ENCODE measurements at regions not wholly inside any gene's neighbourhood (a gene's known extent, or its start where the extent isn't known, plus 50 kb on each side); places are given as distances from the start of the nearest gene placed in this dataset.

DNA sequence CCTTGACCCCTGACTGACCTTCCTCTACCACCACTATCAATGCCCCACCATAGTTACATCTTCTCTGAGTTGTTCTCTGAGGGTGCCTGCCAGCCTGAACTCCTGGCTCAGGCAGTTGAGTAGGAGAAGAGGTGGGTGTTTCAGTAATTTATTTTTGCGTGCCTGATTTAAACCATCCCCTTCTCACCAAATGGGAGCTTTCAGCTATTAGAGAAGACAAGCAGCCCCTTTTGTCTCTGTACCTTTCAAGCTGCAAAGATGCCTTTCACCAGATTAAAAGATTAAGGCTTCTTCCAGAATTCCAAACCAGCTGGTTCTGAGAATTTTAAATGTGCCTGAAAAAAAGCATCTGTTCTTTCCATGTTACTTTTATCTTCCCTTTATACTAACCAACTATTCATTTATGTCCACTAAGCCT is 223.8 kb downstream of the FAM76B start:
- no peaks in the 10 kb centered on the region; the same call in 1 of the 2 replicates for H3K27me3 Mint-ChIP-seq (ENCODE audit: low read depth)
- Histone ChIP-seq H3K79me2 (ENCODE audit: insufficient read depth, low read length) (no peaks in the 10 kb centered on the region), H3K79me1 (ENCODE audit: insufficient read depth, low read depth, low read length, poor library complexity, severe bottlenecking) (no peaks in the 10 kb centered on the region), H2BK12ac (ENCODE audit: insufficient read length, low read depth, low read length) (no peak overlapping the region), H3K23me2 (ENCODE audit: insufficient read length, low read depth, low read length, poor library complexity, severe bottlenecking) (no peaks in the 10 kb centered on the region), H3K4ac (ENCODE audit: low read depth, low read length) (no peak overlapping the region), H2BK5ac (ENCODE audit: insufficient read length, low read length) (no peak overlapping the region), H4K91ac (ENCODE audit: insufficient read length, low read depth, low read length) (no peak overlapping the region), H3K9me3 (ENCODE audit: control insufficient read depth, low read depth, low read length) (no peaks in the 10 kb centered on the region), H3K9ac (ENCODE audit: extremely low read depth, insufficient read length, low read length) (no peak overlapping the region), H3K27me3 (ENCODE audit: insufficient read depth, low read length) (no peaks in the 10 kb centered on the region), H3K4me1 (ENCODE audit: insufficient read depth, low read length) (no peaks in the 10 kb centered on the region), H2BK15ac (ENCODE audit: low read depth, low read length) (no peak overlapping the region), H4K8ac (replicated peaks; ENCODE audit: insufficient read length, low read depth, low read length) (no peak overlapping the region), H3K14ac (ENCODE audit: insufficient read depth, low read length) (no peak overlapping the region), H4K5ac (ENCODE audit: insufficient read length, low read depth, low read length) (no peak overlapping the region), H3K4me2 (ENCODE audit: insufficient read depth, insufficient read length, low read length) (no peak overlapping the region), H2BK120ac (ENCODE audit: low read depth, low read length, poor library complexity, severe bottlenecking) (no peak overlapping the region), H3K56ac (ENCODE audit: insufficient read length, low read depth, low read length) (no peak overlapping the region), H4K20me1 (ENCODE audit: control insufficient read depth, insufficient read depth, insufficient read length) (no peaks in the 10 kb centered on the region), H3K18ac (ENCODE audit: insufficient read length, low read depth, low read length) (no peak overlapping the region), H2AK5ac (ENCODE audit: insufficient read length, low read length) (no peak overlapping the region), H2AFZ (ENCODE audit: low read length) (no peak overlapping the region), H3K27ac (ENCODE audit: insufficient read length, low read depth, low read length) (no peak overlapping the region), H3K23ac (ENCODE audit: insufficient read length, low read depth, low read length) (no peak overlapping the region), H2BK20ac (ENCODE audit: low read depth, low read length, poor library complexity, severe bottlenecking) (no peak overlapping the region), H3T11ph (ENCODE audit: low read length) (no peak overlapping the region)
- TF ChIP-seq, protein P1, sequence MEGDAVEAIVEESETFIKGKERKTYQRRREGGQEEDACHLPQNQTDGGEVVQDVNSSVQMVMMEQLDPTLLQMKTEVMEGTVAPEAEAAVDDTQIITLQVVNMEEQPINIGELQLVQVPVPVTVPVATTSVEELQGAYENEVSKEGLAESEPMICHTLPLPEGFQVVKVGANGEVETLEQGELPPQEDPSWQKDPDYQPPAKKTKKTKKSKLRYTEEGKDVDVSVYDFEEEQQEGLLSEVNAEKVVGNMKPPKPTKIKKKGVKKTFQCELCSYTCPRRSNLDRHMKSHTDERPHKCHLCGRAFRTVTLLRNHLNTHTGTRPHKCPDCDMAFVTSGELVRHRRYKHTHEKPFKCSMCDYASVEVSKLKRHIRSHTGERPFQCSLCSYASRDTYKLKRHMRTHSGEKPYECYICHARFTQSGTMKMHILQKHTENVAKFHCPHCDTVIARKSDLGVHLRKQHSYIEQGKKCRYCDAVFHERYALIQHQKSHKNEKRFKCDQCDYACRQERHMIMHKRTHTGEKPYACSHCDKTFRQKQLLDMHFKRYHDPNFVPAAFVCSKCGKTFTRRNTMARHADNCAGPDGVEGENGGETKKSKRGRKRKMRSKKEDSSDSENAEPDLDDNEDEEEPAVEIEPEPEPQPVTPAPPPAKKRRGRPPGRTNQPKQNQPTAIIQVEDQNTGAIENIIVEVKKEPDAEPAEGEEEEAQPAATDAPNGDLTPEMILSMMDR (conservative IDR thresholded peaks at IDR 0.05) = no peak
- peaks cover 15% of the 10 kb centered on the region in 2 experiments; a peak in 4 of 5 replicates for H3K9me3 Mint-ChIP-seq
- no peak overlapping the region for H3K27ac Mint-ChIP-seq
- H3K36me3 Mint-ChIP-seq (ENCODE audit: insufficient read depth in 1 of 3, low read depth in 3 of 3) = peaks cover 8 to 17% (median 16%) of the 10 kb centered on the region in 3 experiments
- no CpG with 5 or more reads among the region's 1 CpG for WGBS (ENCODE audit: extremely low coverage, insufficient read length, low lambda C conversion rate)
- peaks cover 11 to 12% of the 10 kb centered on the region in 2 experiments for H3K4me1 Mint-ChIP-seq
- no peak overlapping the region for H3K4me3 Mint-ChIP-seq
- no peak for DNase-seq
